ENCODE measurements at regions not wholly inside any gene's neighbourhood (a gene's known extent, or its start where the extent isn't known, plus 50 kb on each side); places are given as distances from the start of the nearest gene placed in this dataset.

- no peaks in the 10 kb centered on the region for H4K20me1 ChIP-seq (ENCODE audit: low read length)
- no peak overlapping the region for H3K4me2 ChIP-seq (ENCODE audit: low read length)
- no peak for DNase-seq
- peaks cover 4% of the 10 kb centered on the region for H3K4me1 ChIP-seq (ENCODE audit: insufficient read depth, low read length)
- H3K4me3 ChIP-seq (ENCODE audit: low read length), result no peak overlapping the region
- H3K9me3 ChIP-seq (ENCODE audit: low read length), result no peaks in the 10 kb centered on the region
- no peak overlapping the region for H2AFZ ChIP-seq (ENCODE audit: low read length)
- no peak overlapping the region for H3K9ac ChIP-seq (ENCODE audit: low read length)
- no TSS peak for BruUV-seq (replicated peaks)
- no peaks in the 10 kb centered on the region for H3K9me2 ChIP-seq (replicated peaks; ENCODE audit: low read length)
- ChIA-PET POLR2A (ENCODE audit: unreplicated experiment) (no interaction called here), CTCF (no interaction called here)
- no peaks in the 10 kb centered on the region for H3K27me3 ChIP-seq (ENCODE audit: low read length)
- no peak overlapping the region for H3K27ac ChIP-seq (ENCODE audit: low read length)
- H3K79me2 ChIP-seq (ENCODE audit: low read length), result no peaks in the 10 kb centered on the region
- intact Hi-C loops (cut with micrococcal nuclease), result no loop called here
- TF ChIP-seq, protein P1, sequence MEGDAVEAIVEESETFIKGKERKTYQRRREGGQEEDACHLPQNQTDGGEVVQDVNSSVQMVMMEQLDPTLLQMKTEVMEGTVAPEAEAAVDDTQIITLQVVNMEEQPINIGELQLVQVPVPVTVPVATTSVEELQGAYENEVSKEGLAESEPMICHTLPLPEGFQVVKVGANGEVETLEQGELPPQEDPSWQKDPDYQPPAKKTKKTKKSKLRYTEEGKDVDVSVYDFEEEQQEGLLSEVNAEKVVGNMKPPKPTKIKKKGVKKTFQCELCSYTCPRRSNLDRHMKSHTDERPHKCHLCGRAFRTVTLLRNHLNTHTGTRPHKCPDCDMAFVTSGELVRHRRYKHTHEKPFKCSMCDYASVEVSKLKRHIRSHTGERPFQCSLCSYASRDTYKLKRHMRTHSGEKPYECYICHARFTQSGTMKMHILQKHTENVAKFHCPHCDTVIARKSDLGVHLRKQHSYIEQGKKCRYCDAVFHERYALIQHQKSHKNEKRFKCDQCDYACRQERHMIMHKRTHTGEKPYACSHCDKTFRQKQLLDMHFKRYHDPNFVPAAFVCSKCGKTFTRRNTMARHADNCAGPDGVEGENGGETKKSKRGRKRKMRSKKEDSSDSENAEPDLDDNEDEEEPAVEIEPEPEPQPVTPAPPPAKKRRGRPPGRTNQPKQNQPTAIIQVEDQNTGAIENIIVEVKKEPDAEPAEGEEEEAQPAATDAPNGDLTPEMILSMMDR (conservative IDR thresholded peaks at IDR 0.05; ENCODE audit: low read depth, low read length), result no peak
- TF ChIP-seq EZH2 (IDR thresholded peaks at IDR 0.05; ENCODE audit: low read length, unreplicated experiment) (no peak), EZH2phosphoT487 (IDR thresholded peaks at IDR 0.05; ENCODE audit: borderline replicate concordance, low read length) (no peak)
- no peaks in the 10 kb centered on the region for H3K36me3 ChIP-seq (ENCODE audit: low read depth, low read length)
- ATAC-seq, result no peak
- no peaks in the 10 kb centered on the region for H3F3A ChIP-seq (ENCODE audit: low read length, unreplicated experiment)
Observed at GRCh38 chr5:54765165-54766028, 220.0 kb downstream of the ESM1 start.

DNA sequence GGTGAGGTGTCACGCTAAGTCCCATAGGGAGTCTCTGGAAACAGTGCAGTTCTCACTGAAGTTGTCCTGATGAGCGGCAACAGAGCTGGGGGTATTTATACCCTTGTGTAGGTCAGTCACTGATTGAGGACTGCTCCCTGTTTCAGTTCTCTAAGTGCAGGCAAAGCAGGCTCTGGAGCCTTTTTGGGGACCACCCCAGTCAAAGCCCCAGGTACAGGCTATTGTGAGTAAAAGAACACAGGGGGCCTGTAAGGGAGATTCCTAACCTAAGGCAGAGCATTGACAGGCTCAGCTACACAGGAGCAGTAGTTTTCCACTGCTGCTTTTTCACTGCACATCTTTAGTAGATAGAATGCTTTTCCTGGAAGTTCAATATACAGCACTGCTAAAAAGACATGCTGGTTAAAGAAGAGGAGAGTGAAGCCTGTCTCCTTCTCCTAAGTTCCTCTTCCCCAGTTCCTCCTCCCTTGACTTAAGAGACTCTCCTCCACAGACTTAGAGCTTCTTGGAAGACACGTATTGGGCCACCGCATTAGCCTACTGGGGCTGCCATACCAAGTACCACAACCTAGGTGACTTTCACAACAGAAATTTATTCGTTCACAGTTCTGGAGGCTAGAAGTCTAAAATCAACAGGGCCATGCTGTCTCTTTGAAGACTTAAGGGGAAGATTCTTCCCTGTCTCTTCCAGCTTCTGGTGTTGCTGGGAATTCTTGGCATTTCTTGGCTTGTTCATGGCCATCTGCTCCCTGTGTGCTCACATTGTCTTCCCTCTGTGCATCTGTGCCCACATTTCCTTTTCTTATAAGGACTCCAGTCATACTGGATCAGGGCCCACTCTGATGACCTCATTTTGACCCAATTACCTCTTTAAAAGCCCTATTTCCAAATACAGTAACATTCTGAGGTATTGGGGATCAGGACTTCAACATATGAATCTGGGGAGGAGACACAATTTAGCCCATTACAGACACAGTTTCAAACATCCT, 221.0 kb downstream of the ESM1 start:
- TF ChIP-seq, protein P1 (conservative IDR thresholded peaks at IDR 0.05; ENCODE audit: low read depth, low read length), result no peak
- TF ChIP-seq EZH2phosphoT487 (IDR thresholded peaks at IDR 0.05; ENCODE audit: borderline replicate concordance, low read length) (no peak), EZH2 (IDR thresholded peaks at IDR 0.05; ENCODE audit: low read length, unreplicated experiment) (no peak)
- no peaks in the 10 kb centered on the region for H3F3A ChIP-seq (ENCODE audit: low read length, unreplicated experiment)
- H3K4me1 ChIP-seq (ENCODE audit: insufficient read depth, low read length), result peaks cover 4% of the 10 kb centered on the region
- no peaks in the 10 kb centered on the region for H3K27me3 ChIP-seq (ENCODE audit: low read length)
- H3K36me3 ChIP-seq (ENCODE audit: low read depth, low read length), result no peaks in the 10 kb centered on the region
- DNase-seq, result no peak
- no peak overlapping the region for H3K4me3 ChIP-seq (ENCODE audit: low read length)
- no peaks in the 10 kb centered on the region for H3K79me2 ChIP-seq (ENCODE audit: low read length)
- no peak overlapping the region for H3K4me2 ChIP-seq (ENCODE audit: low read length)
- H3K9ac ChIP-seq (ENCODE audit: low read length), result no peak overlapping the region
- H3K27ac ChIP-seq (ENCODE audit: low read length), result no peak overlapping the region
- BruUV-seq (replicated peaks), result no TSS peak
- intact Hi-C loops (cut with micrococcal nuclease), result no loop called here
- no peaks in the 10 kb centered on the region for H3K9me2 ChIP-seq (replicated peaks; ENCODE audit: low read length)
- no peaks in the 10 kb centered on the region for H3K9me3 ChIP-seq (ENCODE audit: low read length)
- no peak for ATAC-seq
- no peak overlapping the region for H2AFZ ChIP-seq (ENCODE audit: low read length)
- no peaks in the 10 kb centered on the region for H4K20me1 ChIP-seq (ENCODE audit: low read length)
- ChIA-PET POLR2A (ENCODE audit: unreplicated experiment) (no interaction called here), CTCF (no interaction called here)
